H1 (cell line): ENCODE measurements at regions not wholly inside any gene's neighbourhood (a gene's known extent, or its start where the extent isn't known, plus 50 kb on each side); places are given as distances from the start of the nearest gene placed in this dataset.

Experiments used
- CTCF ChIP-seq, 3 experiments: IDR thresholded peaks; 1 replicate in 2 of 3; 2 replicates in 1 of 3; pipeline versions ENCODE4 v1.5.1 to v1.6.1; 2011; ENCODE audit warnings: low read length in 3 of 3, mild to moderate bottlenecking in 3 of 3, inconsistent platforms in 2 of 3, low read depth in 1 of 3, moderate library complexity in 1 of 3; ENCODE audit not compliant: insufficient read depth in 1 of 3; ENCODE audit errors: control extremely low read depth in 1 of 3

DNA sequence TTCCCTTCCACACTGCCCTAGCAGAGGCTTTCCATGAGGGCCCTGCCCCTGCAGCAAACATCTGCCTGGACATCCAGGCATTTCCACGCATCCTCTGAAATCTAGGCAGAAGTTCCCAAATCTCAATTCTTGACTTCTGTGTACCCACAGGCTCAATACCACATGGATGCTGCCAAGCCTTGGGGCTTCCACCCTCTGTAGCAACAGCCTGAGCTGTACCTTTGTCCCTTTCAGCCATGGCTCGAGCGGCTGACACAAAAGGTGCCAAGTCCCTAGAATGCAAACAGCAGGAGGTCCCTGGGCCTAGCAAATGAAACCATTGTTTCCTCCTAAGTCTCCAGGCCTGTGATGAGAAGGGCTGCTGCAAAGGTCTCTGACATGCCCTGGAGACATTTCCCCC lies 744.5 kb upstream of the LINC00305 start (continued):
- no peak for TF ChIP-seq CTCF (IDR thresholded peaks at IDR 0.05; ENCODE audit: control extremely low read depth in 1 of 3, insufficient read depth in 1 of 3, low read depth in 1 of 3, low read length in 3 of 3)
